ENCODE measurements at regions not wholly inside any gene's neighbourhood (a gene's known extent, or its start where the extent isn't known, plus 50 kb on each side); places are given as distances from the start of the nearest gene placed in this dataset.

DNA sequence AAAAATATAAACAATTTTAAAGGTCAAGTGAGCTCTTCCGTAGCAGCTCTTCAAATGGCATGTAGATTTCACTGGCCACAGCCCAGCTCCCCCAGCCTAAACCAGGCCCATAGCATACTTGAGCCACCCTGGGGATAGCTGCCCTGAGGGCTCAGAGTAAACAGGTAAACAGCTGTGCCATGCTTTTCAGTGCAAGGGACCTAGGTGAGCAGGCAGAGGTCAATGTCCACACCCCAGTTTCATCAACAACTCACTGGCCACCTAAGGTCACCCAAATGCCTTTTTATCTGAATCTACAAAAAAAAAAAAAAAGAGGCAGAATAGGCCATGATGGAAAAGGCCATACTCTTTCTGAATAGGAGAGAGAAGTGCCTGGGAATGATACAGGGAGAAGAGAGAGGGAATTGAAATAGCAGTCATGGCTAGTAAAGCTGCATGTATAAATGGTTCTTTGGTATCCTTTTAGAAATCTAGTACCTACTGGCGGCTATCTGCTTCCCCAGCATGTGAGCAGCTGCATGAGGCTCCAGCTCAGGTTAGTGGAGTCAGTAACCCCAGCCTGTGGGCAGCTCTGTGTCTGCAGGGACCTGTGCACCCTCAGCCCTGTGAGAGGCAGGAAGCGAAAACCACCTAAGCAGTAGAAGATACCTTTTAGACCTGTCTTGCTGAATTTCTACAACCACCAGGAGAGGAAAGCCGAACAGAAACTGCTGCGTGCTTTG is 77.0 kb downstream of the FOXA2 start:
- Histone ChIP-seq H3K9me3 (no peaks in the 10 kb centered on the region), H3K27ac (no peak overlapping the region), H3K27me3 (no peaks in the 10 kb centered on the region), H3K36me3 (replicated peaks in 1 of 2; ENCODE audit: insufficient read depth in 1 of 2, low read depth in 2 of 2) (no peaks in the 10 kb centered on the region), H3K4me1 (peaks cover 29% of the 10 kb centered on the region), H3K4me3 (no peak overlapping the region)
- ATAC-seq (no peak), DNase-seq (no peak)
- 86 to 90% methylated on average over 5 of the region's 5 CpGs for WGBS, 2 donors
- intact Hi-C loops (cut with DNase I): no loop called here
- TF ChIP-seq POLR2A (IDR thresholded peaks at IDR 0.05): no peak
- TF ChIP-seq, protein P1, sequence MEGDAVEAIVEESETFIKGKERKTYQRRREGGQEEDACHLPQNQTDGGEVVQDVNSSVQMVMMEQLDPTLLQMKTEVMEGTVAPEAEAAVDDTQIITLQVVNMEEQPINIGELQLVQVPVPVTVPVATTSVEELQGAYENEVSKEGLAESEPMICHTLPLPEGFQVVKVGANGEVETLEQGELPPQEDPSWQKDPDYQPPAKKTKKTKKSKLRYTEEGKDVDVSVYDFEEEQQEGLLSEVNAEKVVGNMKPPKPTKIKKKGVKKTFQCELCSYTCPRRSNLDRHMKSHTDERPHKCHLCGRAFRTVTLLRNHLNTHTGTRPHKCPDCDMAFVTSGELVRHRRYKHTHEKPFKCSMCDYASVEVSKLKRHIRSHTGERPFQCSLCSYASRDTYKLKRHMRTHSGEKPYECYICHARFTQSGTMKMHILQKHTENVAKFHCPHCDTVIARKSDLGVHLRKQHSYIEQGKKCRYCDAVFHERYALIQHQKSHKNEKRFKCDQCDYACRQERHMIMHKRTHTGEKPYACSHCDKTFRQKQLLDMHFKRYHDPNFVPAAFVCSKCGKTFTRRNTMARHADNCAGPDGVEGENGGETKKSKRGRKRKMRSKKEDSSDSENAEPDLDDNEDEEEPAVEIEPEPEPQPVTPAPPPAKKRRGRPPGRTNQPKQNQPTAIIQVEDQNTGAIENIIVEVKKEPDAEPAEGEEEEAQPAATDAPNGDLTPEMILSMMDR (IDR thresholded peaks at IDR 0.05): no peak

DNA sequence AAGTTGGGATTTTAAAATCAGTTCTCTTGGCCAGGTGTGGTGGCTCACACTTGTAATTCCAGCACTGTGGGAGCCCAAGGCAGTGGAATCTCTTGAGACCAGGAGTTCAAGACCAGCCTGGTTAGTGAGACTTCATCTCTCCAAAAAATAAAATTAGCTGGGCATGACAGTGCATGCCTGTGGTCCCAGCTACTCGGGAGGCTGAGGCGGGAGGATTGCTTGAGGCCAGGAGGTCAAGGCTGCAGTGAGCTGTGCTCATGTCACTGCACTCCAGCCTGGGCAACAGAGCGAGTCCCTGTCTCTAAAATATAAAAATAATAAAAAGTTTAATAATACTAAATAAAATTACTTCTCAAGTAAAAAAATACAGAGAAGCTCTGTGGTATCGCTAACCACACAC is 77.5 kb downstream of the FOXA2 start:
- Histone ChIP-seq H3K27ac (no peak overlapping the region), H3K36me3 (replicated peaks in 1 of 2; ENCODE audit: insufficient read depth in 1 of 2, low read depth in 2 of 2) (no peaks in the 10 kb centered on the region), H3K4me1 (peaks cover 24% of the 10 kb centered on the region), H3K27me3 (no peaks in the 10 kb centered on the region), H3K4me3 (no peak overlapping the region), H3K9me3 (no peaks in the 10 kb centered on the region)
- ATAC-seq: no peak
- DNase-seq: no peak
- 94 to 96% methylated on average over 4 of the region's 4 CpGs for WGBS, 2 donors
- TF ChIP-seq, protein P1 (IDR thresholded peaks at IDR 0.05): no peak
- no peak for TF ChIP-seq POLR2A (IDR thresholded peaks at IDR 0.05)
- intact Hi-C loops (cut with DNase I): no loop called here

DNA sequence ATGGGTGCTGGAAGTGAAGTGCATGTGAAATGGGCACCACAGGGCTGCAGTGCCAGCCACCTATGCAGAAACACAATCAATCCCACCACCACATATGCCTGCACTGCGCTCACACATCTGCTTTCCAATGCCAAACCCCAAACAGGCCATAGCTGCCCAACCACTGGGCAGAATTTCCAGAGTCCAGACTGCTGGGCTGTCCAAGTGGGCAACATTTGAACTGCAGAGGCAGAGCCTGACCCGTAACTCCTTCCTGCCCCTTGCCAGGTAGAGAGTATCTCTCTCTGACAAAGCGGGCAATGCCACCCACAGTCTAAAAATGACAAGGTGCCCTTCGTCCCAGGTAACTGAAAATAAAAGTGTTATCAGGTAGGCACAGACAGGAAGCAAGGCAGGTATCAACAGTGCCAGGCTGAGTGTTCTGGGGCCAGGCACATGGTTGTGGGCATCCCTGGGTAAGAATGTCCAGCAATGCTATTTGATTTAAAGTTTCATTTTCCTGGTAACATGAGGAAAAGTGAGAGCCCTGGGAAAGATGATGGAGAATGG is 79.5 kb downstream of the FOXA2 start:
- no peak for DNase-seq
- Histone ChIP-seq H3K4me1 (peaks cover 18% of the 10 kb centered on the region), H3K4me3 (no peak overlapping the region), H3K27me3 (no peaks in the 10 kb centered on the region), H3K36me3 (replicated peaks in 1 of 2; ENCODE audit: insufficient read depth in 1 of 2, low read depth in 2 of 2) (no peaks in the 10 kb centered on the region), H3K9me3 (no peaks in the 10 kb centered on the region), H3K27ac (no peak overlapping the region)
- WGBS, 2 donors: 76 to 90% methylated on average over 4 of the region's 4 CpGs
- ATAC-seq: no peak
- intact Hi-C loops (cut with DNase I): no loop called here
- TF ChIP-seq, protein P1 (IDR thresholded peaks at IDR 0.05): peak in 1 of 7 experiments; percentile 12
- no peak for TF ChIP-seq POLR2A (IDR thresholded peaks at IDR 0.05)

DNA sequence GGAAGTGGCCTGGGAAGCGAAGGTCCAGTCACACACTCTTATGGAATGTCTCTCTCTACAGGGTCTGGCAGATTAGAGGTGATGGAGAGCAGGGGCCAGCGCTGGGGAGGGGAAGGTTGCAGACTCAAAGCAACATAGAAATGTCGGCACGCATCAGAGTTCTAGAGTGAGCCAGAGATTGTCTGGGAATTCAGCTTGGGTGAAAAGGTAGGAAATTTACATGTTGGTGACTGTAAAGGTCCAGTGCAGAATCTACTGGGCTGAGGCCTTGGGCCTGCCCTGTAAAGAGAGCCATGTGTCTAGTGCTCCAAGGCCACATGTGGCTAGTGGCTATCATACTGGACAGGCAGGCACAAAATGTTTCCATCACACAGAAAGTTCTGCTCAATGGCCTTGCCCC is 80.8 kb downstream of the FOXA2 start:
- 90 to 92% methylated on average over 4 of the region's 4 CpGs for WGBS, 2 donors
- Histone ChIP-seq H3K27me3 (no peaks in the 10 kb centered on the region), H3K4me3 (no peak overlapping the region), H3K4me1 (peaks cover 18% of the 10 kb centered on the region), H3K36me3 (replicated peaks in 1 of 2; ENCODE audit: insufficient read depth in 1 of 2, low read depth in 2 of 2) (no peaks in the 10 kb centered on the region), H3K9me3 (no peaks in the 10 kb centered on the region), H3K27ac (no peak overlapping the region)
- TF ChIP-seq, protein P1 (IDR thresholded peaks at IDR 0.05): no peak
- TF ChIP-seq POLR2A (IDR thresholded peaks at IDR 0.05): no peak
- ATAC-seq (peak; percentile 15), DNase-seq (no peak)
- intact Hi-C loops (cut with DNase I): no loop called here

DNA sequence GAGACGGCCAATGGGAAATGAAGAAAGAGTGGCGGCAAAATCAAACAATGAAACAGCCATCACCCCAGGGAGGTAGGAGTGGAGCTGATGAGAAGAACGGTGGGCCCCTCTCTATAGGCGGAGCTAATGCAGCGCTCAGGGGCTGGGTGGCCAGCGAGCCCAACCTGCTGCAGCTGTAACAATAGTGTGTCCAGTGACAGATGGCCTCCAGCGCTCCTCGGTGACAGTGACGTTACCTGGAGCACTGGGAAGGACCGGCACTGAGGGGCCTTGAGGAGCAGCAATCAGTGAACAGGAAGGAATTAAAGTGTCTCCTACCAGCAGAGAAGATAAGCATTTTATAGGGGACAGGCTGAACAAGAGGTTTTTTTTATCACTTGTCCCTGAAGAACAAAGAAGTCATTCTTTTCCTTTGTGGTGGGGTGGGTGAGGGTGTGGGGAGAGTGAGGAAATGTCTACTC is 81.6 kb downstream of the FOXA2 start:
- WGBS, 2 donors: 75 to 81% methylated on average over 10 of the region's 10 CpGs
- Histone ChIP-seq H3K9me3 (no peaks in the 10 kb centered on the region), H3K27ac (no peak overlapping the region), H3K36me3 (replicated peaks in 1 of 2; ENCODE audit: insufficient read depth in 1 of 2, low read depth in 2 of 2) (no peaks in the 10 kb centered on the region), H3K4me1 (peaks cover 18% of the 10 kb centered on the region), H3K4me3 (no peak overlapping the region), H3K27me3 (no peaks in the 10 kb centered on the region)
- TF ChIP-seq, protein P1 (IDR thresholded peaks at IDR 0.05): no peak
- no peak for TF ChIP-seq POLR2A (IDR thresholded peaks at IDR 0.05)
- ATAC-seq: no peak
- intact Hi-C loops (cut with DNase I): no loop called here
- DNase-seq: peak in 2 of 4 donors; percentile 28 to 31

Data from body of pancreas (tissue), 4 donors.